GM18498 (cell line): ENCODE measurements at regions not wholly inside any gene's neighbourhood (a gene's known extent, or its start where the extent isn't known, plus 50 kb on each side); places are given as distances from the start of the nearest gene placed in this dataset.
"Not testable (repeated sequence)": the region's sequence is repeated elsewhere in the genome, so short reads cannot be mapped to it uniquely, and the experiment has no call there.

ENCODE experiments used
- ATAC-seq: cut with Tn5 transposase; IDR thresholded peaks from one replicate; pipeline ENCODE4 v1.9.1; 2021; ENCODE audit warnings: mild to moderate bottlenecking, moderate library complexity; ENCODE audit not compliant: unreplicated experiment

DNA sequence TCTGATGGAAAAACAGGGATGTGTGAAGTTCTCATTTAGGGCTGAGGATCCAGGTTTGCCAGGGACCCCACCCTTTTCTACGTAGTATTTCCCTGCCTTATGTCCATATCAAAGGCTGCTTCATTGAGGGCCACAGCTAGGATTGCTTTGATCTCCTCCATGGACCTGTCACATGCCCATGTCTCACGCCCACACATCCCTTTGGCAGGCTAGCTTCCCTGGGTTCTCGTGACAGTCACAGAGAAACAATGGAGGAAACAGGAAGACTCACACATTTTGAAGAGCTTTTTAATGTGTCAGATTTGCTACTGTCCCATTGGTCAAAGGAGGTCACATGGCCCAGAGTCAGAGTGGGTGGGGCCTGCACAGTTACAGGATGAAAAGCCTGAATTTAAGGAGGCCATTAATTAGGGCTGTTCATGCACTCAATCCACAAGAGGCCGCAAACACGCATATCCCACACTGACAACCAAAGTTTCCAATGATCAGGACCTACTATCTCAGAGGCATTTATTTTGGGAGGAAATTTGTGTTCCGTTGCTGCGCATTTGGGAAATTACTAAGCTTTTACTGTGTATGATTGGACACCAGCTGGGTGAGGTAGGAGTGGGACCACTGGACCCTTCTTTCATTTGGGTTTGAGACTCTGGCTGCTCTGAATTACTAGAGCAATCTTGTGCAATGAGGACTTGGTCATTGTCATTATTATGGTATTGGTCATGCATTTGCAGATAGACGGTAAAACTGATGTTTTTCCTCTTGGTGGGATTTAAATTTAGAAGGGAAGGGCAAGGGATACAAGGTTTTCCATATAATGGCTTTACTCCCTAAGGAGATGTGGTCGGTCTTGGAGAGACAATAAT, 266.2 kb downstream of the KTN1 start:
- ATAC-seq: no peak

DNA sequence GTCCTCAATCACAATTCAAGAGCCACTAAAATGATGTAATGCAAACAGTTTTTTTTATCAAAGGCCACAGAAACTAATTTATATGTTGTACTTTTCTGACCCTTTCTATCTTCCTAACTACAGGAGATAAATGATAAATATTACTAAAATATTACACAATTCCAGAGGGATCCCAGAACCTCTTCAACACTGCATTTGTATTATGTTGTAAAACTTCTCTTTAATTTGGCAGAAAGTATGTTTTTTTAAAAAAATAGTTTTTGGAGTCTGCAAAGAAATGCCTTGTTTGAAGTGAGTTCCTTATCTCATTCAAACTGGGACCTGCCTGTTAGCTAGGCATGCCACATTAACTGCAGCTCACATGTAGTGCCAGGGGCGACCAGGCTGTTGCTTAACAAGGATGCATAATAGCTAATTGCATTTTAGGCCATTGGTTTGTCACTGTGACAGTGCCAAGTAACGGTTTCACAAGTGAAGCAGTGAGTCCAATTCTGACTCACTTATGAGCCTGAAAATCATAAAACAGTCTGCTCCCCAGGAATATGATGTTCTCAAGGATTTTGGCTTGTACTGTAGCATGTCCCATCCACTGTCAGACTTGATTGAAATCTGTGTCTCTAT, 266.9 kb downstream of the KTN1 start:
- no peak for ATAC-seq

DNA sequence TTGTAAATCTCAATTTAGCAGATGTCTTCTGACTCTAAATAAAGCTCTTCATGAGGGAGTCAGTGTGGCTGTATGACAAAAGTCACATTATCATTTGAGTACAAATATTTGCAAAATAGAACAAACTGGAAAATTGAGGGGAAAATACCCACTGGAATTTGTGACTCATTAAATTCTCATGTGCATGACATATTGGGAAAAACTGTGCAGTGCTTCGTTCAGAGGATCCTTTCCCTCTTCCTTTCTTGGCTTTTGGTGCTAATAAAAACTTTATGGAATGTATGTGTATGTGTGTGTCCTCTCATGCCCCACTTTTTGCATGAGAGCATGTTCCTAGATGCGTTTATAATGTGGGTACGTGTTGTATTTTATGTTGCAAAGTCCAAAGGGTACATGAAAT, 267.8 kb downstream of the KTN1 start:
- ATAC-seq: no peak

DNA sequence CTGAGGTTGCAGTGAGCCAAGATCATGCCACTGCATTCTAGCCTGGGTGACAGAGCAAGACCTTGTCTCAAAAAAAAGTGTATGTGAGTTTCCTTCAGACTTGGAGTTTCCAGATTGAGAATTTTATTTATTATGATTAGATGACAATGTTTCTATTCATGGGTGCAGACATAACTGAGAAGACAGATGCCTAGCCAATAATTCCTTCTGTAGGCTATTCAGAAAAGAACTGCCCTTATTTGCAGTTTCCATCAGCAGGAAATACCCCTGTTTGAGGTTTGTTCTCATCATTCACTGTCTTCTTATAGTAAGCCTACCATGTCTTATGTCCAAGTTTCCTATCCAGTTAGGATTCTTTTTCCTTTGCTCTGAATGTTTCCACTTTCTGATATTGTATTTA, 269.0 kb downstream of the KTN1 start:
- no peak for ATAC-seq

DNA sequence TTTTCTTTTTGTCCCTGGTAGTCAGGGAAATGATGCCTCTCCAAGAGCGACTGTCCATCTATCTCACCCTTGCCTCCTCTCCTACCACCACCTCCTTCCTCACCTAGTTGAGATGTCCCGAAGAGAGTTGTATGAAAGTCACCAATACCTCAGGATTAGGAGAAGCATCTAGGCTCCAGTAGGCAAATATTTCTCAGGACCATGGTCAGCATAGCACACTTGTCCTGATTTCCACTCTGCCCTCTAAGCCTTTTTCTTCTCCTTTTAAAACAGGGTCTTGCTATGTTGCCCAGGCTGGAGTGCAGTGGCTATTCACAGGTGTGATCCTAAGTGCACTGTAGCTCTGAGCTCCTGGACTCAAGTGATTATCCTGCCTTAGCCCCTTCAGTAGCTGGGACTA, 268.4 kb upstream of the PELI2 start:
- no peak for ATAC-seq

DNA sequence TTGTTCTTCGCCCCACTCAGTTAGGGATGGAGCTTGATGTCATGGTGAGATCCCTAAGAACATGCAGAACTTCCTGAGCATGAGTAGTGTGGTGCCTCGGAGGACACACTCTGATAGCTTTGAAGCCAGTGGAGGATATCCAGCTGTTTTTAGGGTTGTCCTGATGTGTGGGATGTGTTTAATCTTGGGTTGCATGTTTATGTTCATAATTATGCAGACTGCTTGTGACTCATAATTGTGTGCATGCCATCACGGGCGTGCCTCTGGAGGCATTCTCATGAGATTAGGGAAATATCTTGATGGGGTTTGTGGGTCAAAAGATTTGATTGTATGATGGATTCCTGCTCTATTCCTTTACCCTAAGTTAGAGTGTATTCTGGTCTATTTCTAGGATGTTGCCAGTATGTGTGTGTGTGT, 267.4 kb upstream of the PELI2 start:
- ATAC-seq: no peak

DNA sequence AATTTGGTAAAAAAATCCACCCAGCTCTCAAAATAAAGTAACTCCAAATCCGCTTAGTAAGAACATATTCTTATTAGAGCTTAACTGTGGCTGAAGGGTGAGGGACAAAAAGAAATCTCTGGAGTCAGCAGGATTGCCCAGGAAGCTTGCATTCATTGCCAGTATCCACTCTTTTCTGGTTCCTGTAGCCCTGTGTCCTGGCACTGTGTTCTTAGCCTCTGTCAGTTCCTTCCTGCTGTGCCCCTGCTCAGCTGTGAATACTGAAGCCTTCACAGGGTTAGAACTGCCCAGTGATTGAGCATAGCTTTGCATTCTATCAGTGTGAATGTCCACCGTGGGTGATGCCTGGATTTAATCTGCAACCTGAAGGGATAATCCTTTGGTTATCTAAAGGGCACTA, 266.9 kb upstream of the PELI2 start:
- ATAC-seq: no peak

DNA sequence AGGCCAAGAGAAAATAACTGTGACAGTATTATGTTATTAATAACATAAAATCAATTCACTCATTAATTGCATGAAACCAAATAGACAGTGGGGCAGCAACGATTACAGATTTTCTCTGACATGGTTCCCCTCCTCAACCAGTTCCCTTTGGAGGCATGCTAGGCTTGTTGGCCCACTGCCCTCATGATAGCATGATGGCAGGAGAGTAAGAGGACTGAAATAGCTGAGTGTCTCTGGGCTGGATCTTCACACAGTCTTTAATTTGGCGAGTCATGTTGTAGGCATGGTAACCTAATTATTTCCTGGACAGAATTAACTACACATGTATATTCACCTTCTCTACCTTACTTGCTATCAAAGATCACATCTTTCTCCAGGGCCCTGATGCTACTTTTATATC, 266.2 kb upstream of the PELI2 start:
- ATAC-seq: no peak

DNA sequence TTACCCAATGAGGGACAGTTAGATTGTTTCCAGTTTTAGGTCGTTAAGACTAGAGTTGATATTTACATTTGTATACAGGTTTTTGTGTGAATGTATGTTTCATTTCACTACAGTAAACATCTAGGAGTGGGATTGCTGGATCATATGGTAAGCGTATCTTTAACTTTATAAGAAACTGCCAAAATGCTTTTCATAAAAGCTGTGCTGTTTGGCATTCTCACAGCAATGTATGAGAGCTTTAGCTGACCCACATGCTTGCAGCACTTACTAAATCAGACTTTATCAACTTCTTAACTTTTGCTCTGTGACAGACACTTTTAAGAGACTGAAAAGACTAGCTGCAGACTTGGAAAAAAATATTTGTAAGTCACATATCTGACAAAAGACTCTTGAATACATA, 262.5 kb upstream of the PELI2 start:
- ATAC-seq: no peak

DNA sequence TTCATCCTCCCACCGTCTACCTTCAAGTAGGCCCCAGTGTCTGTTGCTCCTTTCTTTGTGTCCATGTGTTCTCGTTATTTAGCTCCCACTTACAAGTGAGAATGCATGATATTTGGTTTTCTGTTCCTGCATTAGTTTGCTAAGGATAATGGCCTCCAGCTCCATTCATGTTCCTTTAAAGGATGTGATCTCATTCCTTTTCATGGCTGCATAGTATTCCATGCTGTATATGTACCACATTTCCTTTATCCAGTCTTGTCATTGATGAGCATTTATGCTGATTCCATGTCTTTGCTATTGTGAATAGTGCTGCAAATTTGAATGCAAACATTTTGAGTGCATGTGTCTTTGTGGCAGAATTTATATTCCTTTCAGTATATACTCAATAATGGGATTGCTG, 259.6 kb upstream of the PELI2 start:
- no peak for ATAC-seq

DNA sequence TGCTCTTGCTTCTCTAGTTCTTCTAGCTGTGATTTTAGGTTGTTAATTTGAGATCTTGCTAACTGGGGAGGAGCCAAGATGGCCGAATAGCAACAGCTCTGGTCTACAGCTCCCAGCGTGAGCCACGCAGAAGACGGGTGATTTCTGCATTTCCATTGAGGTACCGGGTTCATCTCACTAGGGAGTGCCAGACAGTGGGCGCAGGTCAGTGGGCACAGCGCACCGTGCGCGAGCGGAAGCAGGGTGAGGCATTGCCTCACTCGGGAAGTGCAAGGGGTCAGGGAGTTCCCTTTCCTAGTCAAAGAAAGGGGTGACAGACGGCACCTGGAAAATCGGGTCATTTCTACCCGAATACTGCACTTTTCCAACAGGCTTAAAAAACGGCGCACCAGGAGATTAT, 256.6 kb upstream of the PELI2 start:
- ATAC-seq: not testable (repeated sequence)

DNA sequence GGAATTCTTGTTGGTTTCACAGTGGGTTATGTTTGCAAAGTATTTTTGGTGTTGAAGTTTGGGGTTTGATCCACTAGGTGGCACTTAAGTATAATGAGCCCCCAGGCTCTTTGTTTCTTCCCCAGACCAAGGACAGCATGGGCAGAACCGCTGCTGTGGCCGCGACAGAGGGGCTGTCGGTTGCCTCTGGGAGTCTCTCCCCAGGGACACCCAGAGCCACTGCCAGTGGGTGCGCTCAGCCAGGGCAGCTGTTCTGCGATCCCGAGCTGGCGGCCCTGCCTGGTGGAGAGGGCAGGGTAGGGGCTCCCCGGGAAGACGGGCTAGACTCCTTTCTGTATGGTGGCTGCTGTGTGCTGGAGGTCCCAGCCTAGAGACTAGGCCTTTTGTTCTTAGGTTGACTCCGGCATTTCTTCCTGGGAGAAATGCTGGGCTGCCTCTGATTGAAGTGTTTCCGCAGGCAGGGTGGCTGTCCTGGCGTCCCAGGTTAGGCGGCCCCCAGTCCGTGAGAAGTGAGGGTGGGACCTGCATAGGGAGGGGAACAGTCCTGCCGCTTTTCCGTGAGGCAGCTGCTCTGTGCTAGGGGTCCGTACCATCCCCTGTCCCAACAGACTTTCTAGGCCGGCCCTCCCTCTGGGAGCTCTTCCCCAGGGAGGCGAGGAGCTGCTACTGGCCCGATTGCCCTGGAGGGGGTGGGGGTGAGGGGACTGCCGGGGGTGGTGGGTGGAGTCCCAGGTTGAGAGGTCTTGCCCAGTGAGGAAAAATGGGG, 253.1 kb upstream of the PELI2 start:
- no peak for ATAC-seq

DNA sequence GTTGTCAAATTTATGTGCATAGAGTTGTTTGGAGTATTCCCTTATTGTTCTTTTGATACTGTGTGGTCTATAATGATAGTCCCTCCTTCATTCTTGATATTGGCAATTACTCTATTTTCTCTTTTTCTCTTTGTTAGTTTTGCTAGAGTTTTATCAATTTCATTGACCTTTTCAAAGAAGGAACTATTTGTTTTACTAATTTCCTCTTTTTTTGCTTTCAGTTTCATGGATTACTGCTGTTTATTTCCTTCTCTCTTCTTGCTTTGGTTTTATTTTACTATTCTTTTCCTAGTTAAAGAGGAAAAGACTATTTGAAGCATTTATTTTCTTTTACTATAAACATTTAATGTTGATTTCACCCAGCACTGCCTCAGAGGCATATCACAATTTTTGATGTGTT, 250.9 kb upstream of the PELI2 start:
- no peak for ATAC-seq

DNA sequence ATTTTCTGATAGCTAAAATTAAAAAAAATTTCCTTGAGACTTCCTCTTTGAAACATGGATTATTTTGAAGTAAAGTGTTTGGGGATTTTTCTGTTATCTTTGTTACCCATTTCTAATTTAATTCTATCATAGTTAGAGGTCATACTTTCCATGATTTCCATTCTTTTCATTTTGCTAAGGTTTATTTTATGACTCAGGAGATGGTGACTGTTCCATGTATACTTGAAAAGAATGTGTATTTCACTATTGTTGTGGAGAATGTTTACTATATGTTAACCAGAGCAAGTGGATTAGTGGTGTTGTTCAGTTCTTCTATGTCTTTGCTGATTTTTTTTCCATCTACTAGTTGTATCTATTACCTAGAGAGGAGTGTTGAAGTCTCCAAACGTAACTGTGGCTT, 250.5 kb upstream of the PELI2 start:
- no peak for ATAC-seq

DNA sequence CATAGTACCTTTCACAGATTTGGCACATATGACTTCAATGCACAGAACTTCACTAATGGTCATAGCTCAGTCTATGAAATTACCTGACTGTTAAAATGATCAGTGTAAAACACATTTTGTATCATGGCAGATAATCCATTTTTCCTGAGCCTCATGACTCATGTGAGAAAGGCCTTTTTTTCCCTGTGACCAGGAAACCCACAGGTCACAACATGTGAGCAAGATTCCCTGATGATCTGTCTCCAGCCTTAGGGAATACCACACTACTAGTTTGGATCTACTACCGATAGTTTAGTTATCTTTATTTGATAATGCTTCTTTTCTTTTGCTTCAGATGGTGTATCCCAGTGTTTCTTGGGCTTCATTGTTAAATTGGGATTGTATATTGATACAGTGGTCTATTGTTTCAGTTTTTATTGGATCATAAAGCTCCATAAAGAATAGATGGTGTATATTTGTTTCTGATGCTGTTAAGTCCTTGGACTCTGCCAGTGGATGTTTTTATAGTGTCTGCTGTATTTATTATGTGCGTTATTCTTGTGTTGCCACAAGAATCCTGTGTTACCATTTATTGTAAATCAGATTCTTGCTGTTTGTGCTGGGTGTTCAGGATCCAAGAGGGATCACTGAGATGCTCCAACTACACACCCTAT, 248.7 kb upstream of the PELI2 start:
- ATAC-seq: no peak

DNA sequence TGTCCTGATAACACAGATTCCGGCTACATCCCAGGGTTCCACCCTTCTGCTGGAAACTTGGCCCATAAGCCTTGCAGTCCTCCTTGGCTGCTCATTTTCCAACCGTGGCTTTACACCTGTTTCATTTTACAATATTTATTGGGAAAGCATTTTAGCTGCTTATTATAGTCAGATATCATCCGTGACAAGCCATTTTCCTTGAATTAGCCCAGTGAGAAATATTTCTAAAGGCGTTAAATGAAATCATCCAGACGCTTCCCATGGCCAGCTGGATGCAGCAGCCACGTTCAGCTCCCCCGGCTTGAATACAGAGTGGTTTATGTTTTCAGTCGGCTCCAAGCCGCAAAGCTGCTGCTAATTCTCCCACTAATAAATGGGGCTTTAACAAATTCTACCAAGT, 245.0 kb upstream of the PELI2 start:
- no peak for ATAC-seq

DNA sequence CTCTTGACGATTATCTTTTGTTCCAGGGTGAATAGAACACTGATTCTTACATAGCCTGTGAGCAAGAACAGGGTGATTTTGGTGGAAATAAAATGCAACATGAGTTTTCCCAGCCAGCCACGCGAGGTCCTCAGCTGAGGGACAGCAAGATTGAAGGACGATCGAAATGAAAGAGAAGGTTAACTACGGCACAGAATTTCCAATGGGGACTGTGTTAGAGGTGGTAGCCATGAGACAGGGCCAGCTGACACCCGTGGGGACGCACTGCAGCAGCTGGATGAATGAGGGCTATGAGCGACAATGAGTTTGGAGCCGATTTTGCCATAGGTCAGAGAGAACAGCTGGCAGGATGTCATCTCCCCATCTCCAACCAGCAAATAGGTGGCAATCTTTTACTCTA, 243.4 kb upstream of the PELI2 start:
- no peak for ATAC-seq

DNA sequence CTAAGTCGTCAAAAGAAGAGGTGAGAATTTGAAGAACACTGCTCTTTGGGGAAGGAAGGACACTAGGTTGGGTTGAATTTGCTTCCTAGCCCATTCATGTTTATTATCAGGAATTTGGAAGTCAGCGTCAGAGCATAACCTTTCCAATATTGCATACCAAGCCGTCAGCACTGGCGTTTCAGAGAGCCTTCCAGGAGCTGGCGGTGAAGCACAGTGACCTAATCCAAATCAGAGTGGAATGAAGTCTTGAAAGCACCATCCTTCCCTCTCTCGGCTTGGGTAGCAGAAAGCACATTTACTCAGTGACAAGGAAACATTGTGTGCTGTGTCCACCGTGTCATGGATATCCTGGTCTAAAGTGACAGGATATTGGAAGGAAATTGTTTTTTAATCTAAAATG, 240.3 kb upstream of the PELI2 start:
- ATAC-seq: no peak

DNA sequence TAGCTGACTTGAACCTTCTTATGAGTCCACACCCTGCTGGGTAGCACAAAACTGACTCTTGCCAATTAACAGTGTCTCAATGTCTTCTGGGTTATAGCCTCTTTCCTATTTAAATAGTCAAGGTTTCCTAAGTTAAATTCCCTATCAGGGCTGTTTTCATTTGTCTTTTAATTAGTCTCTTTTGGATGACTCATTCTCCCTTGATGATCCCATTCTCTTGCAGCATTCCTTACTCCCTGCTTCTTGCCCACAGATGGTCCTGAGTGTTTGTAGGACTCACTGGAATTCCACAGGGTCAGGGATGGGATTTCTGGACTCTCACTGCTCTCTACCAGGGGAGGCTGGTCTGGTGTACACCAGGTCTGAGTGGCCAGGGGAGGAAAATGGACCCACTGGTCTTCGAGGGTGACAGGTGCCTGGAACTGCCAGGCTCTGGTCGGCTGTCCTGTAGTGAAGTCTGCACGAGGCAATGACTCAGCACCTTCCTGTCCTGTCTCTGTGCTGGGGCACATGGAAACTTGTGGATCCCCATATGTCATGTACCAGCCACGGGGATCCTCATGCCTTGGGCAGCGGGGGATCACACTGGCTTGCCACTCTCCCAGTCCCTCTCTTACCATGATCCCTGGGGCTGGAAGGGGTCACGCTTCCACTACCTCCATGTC, 236.5 kb upstream of the PELI2 start:
- ATAC-seq: no peak

DNA sequence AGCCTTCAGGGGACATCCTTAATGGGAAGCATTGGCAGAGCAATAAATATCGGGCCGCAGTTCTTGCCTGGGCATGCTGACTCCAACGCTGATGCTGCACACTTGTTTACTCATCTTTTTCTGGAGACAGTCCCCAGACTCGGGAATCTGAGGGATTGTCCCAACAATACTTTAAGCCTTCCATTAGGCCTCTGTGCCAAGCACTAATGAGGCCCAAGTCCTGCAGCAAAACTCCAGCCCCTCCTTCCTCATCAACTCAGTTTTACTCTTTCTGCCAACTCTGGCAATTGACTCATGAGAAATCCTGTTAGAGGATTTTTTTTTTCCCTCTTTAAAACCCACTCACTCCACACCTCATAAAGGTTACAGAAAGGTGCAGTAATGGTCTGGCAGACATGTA, 233.4 kb upstream of the PELI2 start:
- ATAC-seq: no peak

DNA sequence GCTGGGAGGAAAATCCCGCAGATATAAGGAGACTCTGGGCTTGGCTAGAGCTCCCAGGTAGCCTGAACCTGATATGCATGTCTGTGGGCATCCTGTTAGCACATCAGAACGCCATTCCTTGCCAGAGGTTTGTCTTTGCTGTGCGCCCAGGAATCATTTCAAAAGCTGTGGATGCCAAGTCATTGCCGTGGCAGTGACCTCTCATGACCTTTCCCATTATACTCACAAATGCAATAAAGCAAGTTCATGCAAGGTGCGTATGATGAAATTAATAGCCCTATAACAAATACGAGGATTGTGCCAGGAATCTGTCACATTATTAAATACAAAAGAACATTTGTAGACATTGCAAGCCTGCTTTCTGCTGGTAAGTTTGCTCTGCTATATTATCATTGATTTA, 229.1 kb upstream of the PELI2 start:
- ATAC-seq: no peak
